SH-SY5Y (cell line): ENCODE measurements at regions not wholly inside any gene's neighbourhood (a gene's known extent, or its start where the extent isn't known, plus 50 kb on each side); places are given as distances from the start of the nearest gene placed in this dataset.

ENCODE experiments used
- GATA2 ChIP-seq: IDR thresholded peaks from 2 replicates; pipeline ENCODE4 v1.6.1; 2011; ENCODE audit warnings: mild to moderate bottlenecking, low read depth, low read length
- GATA3 ChIP-seq: IDR thresholded peaks from 2 replicates; pipeline ENCODE4 v1.6.1; 2011; ENCODE audit warnings: low read depth, mild to moderate bottlenecking, low read length, moderate library complexity

GRCh38 chr17:53472586-53472985, 350.1 kb upstream of the KIF2B start:
- TF ChIP-seq GATA3 (no peak), GATA2 (no peak)
